ENCODE measurements at regions not wholly inside any gene's neighbourhood (a gene's known extent, or its start where the extent isn't known, plus 50 kb on each side); places are given as distances from the start of the nearest gene placed in this dataset.

DNA sequence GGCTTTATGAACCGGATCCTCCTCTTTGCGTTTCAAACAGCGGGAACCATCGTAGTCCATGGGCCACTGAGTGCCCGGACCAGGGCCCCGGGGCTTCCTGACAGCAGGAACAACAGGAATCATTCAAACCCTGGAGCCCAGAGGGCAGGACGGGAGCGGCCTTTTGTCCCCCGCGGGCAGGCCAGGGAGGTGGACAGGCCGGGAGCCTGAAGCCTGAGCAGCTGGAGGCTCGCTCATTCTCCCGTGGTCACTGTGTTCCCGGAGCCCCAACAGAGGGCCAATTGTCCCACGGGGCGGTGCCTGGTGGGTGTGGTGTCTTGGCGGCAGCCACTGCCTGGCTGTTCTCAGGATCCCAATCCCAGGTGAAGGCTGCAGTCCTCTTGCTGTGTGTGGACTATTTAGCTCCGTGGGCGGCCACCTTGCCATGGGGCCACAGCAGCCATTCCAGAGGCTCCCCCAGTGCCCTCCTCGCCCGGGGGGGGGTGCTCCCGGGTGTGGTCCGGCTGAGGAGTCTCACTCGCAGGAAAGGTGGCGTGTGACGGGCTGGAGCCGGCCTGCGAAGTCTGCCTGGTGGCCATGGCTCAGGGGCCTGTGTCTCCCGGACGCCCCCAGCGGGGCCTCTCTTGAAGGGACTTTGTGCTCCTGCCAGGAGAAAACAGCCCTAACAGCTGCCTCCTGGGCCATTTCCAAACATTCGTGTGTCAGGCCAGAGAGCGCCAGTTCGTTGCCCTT, 77.2 kb upstream of the BHLHE23 start:
- TF ChIP-seq, protein P1, sequence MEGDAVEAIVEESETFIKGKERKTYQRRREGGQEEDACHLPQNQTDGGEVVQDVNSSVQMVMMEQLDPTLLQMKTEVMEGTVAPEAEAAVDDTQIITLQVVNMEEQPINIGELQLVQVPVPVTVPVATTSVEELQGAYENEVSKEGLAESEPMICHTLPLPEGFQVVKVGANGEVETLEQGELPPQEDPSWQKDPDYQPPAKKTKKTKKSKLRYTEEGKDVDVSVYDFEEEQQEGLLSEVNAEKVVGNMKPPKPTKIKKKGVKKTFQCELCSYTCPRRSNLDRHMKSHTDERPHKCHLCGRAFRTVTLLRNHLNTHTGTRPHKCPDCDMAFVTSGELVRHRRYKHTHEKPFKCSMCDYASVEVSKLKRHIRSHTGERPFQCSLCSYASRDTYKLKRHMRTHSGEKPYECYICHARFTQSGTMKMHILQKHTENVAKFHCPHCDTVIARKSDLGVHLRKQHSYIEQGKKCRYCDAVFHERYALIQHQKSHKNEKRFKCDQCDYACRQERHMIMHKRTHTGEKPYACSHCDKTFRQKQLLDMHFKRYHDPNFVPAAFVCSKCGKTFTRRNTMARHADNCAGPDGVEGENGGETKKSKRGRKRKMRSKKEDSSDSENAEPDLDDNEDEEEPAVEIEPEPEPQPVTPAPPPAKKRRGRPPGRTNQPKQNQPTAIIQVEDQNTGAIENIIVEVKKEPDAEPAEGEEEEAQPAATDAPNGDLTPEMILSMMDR (IDR thresholded peaks at IDR 0.05): no peak
- no peak for TF ChIP-seq POLR2AphosphoS5 (IDR thresholded peaks at IDR 0.05)
- no peak for TF ChIP-seq POLR2A (IDR thresholded peaks at IDR 0.05)
